ENCODE measurements at regions not wholly inside any gene's neighbourhood (a gene's known extent, or its start where the extent isn't known, plus 50 kb on each side); places are given as distances from the start of the nearest gene placed in this dataset.

DNA sequence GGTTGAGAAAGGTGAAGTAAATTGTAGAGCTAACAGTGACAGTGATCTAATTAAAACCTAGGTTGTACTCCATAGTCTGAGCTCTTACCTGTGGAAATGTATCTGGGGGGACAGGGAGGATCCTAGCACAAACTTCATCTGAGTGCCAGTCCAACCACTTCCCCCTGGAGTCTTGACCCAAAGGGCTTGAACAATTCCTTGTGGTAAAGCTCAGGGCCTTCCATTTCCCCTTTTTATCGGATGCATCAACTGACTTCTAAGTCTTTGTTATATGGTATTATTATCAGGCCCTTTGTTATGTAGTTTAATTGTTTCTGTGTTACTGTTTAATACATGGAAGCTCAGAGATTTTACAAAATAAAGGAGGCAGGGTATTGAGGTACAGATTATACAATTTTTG is 140.2 kb upstream of the SESN3 start:
- no peak for TF ChIP-seq EZH2 (IDR thresholded peaks at IDR 0.05)
- TF ChIP-seq FOXP2 (optimal IDR thresholded peaks at IDR 0.05; ENCODE audit: control extremely low read depth, extremely low read length, insufficient read depth), result no peak
- no peak for TF ChIP-seq POLR2AphosphoS5 (IDR thresholded peaks at IDR 0.05; ENCODE audit: borderline replicate concordance, low read depth, low read length)

All from SK-N-MC (cell line).